Gastrocnemius medialis (tissue), 4 donors: ENCODE measurements at regions not wholly inside any gene's neighbourhood (a gene's known extent, or its start where the extent isn't known, plus 50 kb on each side); places are given as distances from the start of the nearest gene placed in this dataset.

Experiments used
- ATAC-seq, 2 donors: fragments of 150-250 bp; one replicate each; pipeline ENCODE4 v1.9.1; 2016
- DNase-seq, 2 donors: peaks; one replicate each; pipeline ENCODE4 v3.0.0-alpha.2; 2019
- H3K27ac ChIP-seq, 4 donors: fragments of 200-600 bp; sonication (generic); 1 replicate in 1 of 4; 2 replicates in 3 of 4; pipeline ENCODE4 v1.5.1; 2016 to 2018; ENCODE audit warnings: mild to moderate bottlenecking in 2 of 4, moderate library complexity in 1 of 4
- H3K27me3 ChIP-seq, 3 donors: fragments of 200-600 bp; sonication (generic) in 2 of 3; 1 replicate in 1 of 3; 2 replicates in 2 of 3; pipeline versions ENCODE4 v1.5.1 to v1.6.0; 2016 to 2019; ENCODE audit warnings: mild to moderate bottlenecking in 1 of 3, moderate library complexity in 1 of 3
- H3K36me3 ChIP-seq, 2 donors: fragments of 200-600 bp; sonication (generic) in 1 of 2; one replicate each; pipeline ENCODE4 v1.5.1; 2017 to 2018
- H3K4me1 ChIP-seq, 2 donors: fragments of 200-600 bp; sonication (generic) in 1 of 2; one replicate each; pipeline ENCODE4 v1.5.1; 2016 to 2017; ENCODE audit warnings: mild to moderate bottlenecking in 2 of 2
- H3K4me3 ChIP-seq, 4 donors: fragments of 200-600 bp; sonication (generic) in 3 of 4; 1 replicate in 1 of 4; 2 replicates in 3 of 4; pipeline ENCODE4 v1.5.1; 2016 to 2019; ENCODE audit warnings: mild to moderate bottlenecking in 2 of 4
- H3K9me3 ChIP-seq, 3 donors: fragments of 200-600 bp; sonication (generic) in 2 of 3; 1 replicate in 1 of 3; 2 replicates in 2 of 3; pipeline ENCODE4 v1.5.1; 2016 to 2019
- POLR2A ChIP-seq, 2 donors: fragments of 450-650 bp; IDR thresholded peaks; one replicate each; pipeline ENCODE4 v1.6.1; 2017; ENCODE audit warnings: antibody characterized with exemption in 2 of 2, mild to moderate bottlenecking in 2 of 2, moderate library complexity in 2 of 2
- in situ Hi-C, 4 donors: fragments of 200-750 bp; cut with MboI; loops; one replicate each; pipeline versions ENCODE4 v1.15.0 to v1.8.0; 2017; ENCODE audit warnings: low sequenced_read_pairs in 4 of 4
- intact Hi-C: fragments of 100-400 bp; cut with DNase I; formaldehyde crosslinking; loops from one replicate; pipeline ENCODE4 v1.15.1; 2023; ENCODE audit warnings: low total_unique reads
- TF ChIP-seq, protein P1 (sequence below), 5 experiments: fragments of 450-650 bp in 3 of 5; fragments of 200-600 bp in 2 of 5; sonication (generic) in 2 of 5; IDR thresholded peaks in 4 of 5; conservative IDR thresholded peaks in 1 of 5; 1 replicate in 4 of 5; 2 replicates in 1 of 5; pipeline ENCODE4 v1.5.1; 2016 to 2019; ENCODE audit warnings: antibody characterized with exemption in 5 of 5, mild to moderate bottlenecking in 3 of 5, moderate library complexity in 3 of 5

- TF ChIP-seq, protein P1, sequence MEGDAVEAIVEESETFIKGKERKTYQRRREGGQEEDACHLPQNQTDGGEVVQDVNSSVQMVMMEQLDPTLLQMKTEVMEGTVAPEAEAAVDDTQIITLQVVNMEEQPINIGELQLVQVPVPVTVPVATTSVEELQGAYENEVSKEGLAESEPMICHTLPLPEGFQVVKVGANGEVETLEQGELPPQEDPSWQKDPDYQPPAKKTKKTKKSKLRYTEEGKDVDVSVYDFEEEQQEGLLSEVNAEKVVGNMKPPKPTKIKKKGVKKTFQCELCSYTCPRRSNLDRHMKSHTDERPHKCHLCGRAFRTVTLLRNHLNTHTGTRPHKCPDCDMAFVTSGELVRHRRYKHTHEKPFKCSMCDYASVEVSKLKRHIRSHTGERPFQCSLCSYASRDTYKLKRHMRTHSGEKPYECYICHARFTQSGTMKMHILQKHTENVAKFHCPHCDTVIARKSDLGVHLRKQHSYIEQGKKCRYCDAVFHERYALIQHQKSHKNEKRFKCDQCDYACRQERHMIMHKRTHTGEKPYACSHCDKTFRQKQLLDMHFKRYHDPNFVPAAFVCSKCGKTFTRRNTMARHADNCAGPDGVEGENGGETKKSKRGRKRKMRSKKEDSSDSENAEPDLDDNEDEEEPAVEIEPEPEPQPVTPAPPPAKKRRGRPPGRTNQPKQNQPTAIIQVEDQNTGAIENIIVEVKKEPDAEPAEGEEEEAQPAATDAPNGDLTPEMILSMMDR (IDR thresholded peaks at IDR 0.05 in 4 of 5, conservative IDR thresholded peaks at IDR 0.05 in 1 of 5): no peak
- no peak for TF ChIP-seq POLR2A (IDR thresholded peaks at IDR 0.05)
Measured at GRCh38 chr4:23009093-23009492, 316.4 kb downstream of the GBA3 start.

GRCh38 chr4:23006756-23007155 is 314.0 kb downstream of the GBA3 start:
- ATAC-seq (no peak), DNase-seq (no peak)
- in situ Hi-C loops: no loop called here
- H3K4me3 ChIP-seq: no peak overlapping the region
- H3K9me3 ChIP-seq: no peaks in the 10 kb centered on the region
- TF ChIP-seq POLR2A (IDR thresholded peaks at IDR 0.05): no peak
- TF ChIP-seq, protein P1 (IDR thresholded peaks at IDR 0.05 in 4 of 5, conservative IDR thresholded peaks at IDR 0.05 in 1 of 5): no peak
- H3K27me3 ChIP-seq: no peaks in the 10 kb centered on the region
- no peaks in the 10 kb centered on the region for H3K4me1 ChIP-seq
- no peaks in the 10 kb centered on the region for H3K36me3 ChIP-seq
- no peak overlapping the region for H3K27ac ChIP-seq
- intact Hi-C loops: no loop called here

More at GRCh38 chr4:23009093-23009492, 316.4 kb downstream of the GBA3 start:
- DNase-seq: no peak
- Histone ChIP-seq H3K4me1 (no peaks in the 10 kb centered on the region), H3K36me3 (no peaks in the 10 kb centered on the region), H3K27me3 (no peaks in the 10 kb centered on the region), H3K4me3 (no peak overlapping the region), H3K27ac (no peak overlapping the region), H3K9me3 (no peaks in the 10 kb centered on the region)
- no peak for ATAC-seq
- intact Hi-C loops (no loop called here), in situ Hi-C loops (no loop called here)

DNA sequence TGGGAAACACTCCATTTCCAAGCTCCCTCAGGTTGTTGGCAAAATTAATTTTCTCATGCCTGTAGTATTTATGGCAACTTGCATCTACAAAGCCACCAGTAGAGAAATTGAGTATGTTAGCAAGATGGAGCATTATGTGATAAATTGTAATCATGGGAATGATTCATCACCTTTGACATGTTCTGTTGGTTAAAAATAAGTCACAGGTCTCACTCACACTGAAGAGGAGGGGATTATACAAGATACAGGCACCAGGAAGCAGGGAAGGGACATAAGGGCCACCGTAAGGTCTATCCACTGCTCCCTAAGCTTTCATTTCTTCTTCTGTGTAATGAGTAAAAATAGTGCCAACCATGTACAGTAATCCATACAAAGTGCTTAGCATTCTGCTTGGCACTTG is 313.0 kb downstream of the GBA3 start:
- no peak for DNase-seq
- no peak for ATAC-seq
- in situ Hi-C loops: no loop called here
- intact Hi-C loops: no loop called here
- no peaks in the 10 kb centered on the region for H3K27me3 ChIP-seq
- no peaks in the 10 kb centered on the region for H3K36me3 ChIP-seq
- H3K27ac ChIP-seq: no peak overlapping the region
- TF ChIP-seq, protein P1 (IDR thresholded peaks at IDR 0.05 in 4 of 5, conservative IDR thresholded peaks at IDR 0.05 in 1 of 5): no peak
- no peak for TF ChIP-seq POLR2A (IDR thresholded peaks at IDR 0.05)
- no peaks in the 10 kb centered on the region for H3K9me3 ChIP-seq
- H3K4me3 ChIP-seq: no peak overlapping the region
- no peaks in the 10 kb centered on the region for H3K4me1 ChIP-seq

DNA sequence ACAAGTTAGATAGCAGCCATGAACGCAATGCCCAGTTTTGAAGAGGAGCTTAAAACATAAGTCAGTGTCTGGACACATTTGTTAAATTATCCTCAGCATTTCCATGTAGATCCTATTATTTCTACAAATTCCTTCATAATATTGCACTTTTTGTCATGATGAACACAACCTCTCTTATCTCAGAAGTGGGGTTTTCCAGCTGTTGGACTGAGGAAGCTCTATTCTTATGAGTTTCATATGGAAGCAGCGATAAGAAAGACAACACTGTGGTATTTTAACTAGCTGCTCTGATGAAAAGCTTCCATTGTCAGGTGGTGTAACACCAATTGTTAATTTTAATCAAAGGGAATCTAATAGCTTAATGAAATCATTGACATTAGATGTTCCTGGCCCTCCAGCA is 308.7 kb downstream of the GBA3 start:
- TF ChIP-seq POLR2A (IDR thresholded peaks at IDR 0.05): no peak
- Histone ChIP-seq H3K27ac (no peak overlapping the region), H3K9me3 (no peaks in the 10 kb centered on the region), H3K27me3 (no peaks in the 10 kb centered on the region), H3K36me3 (no peaks in the 10 kb centered on the region), H3K4me1 (no peaks in the 10 kb centered on the region), H3K4me3 (no peak overlapping the region)
- intact Hi-C loops: no loop called here
- ATAC-seq: no peak
- no peak for DNase-seq
- in situ Hi-C loops: no loop called here

- Histone ChIP-seq H3K4me3 (no peak overlapping the region), H3K4me1 (no peaks in the 10 kb centered on the region), H3K36me3 (no peaks in the 10 kb centered on the region), H3K27me3 (no peaks in the 10 kb centered on the region), H3K27ac (no peak overlapping the region), H3K9me3 (no peaks in the 10 kb centered on the region)
- TF ChIP-seq, protein P1 (IDR thresholded peaks at IDR 0.05 in 4 of 5, conservative IDR thresholded peaks at IDR 0.05 in 1 of 5): no peak
- TF ChIP-seq POLR2A (IDR thresholded peaks at IDR 0.05): no peak
- intact Hi-C loops (no loop called here), in situ Hi-C loops (no loop called here)
- no peak for DNase-seq
- no peak for ATAC-seq
Measured at GRCh38 chr4:22999419-22999818, 306.7 kb downstream of the GBA3 start.
